IgD-negative memory B cell (primary cell): ENCODE measurements at regions not wholly inside any gene's neighbourhood (a gene's known extent, or its start where the extent isn't known, plus 50 kb on each side); places are given as distances from the start of the nearest gene placed in this dataset.
"Not testable (repeated sequence)": the region's sequence is repeated elsewhere in the genome, so short reads cannot be mapped to it uniquely, and the experiment has no call there.

Experiments used
- H3K27ac Mint-ChIP-seq, 3 donors: one replicate each; pipeline ENCODE4 v1.8.0; 2020 to 2022; ENCODE audit warnings: mild to moderate bottlenecking in 3 of 3, mixed read lengths in 3 of 3, moderate library complexity in 1 of 3
- H3K27me3 Mint-ChIP-seq: one replicate; pipeline ENCODE4 v1.8.0; 2021; ENCODE audit warnings: mixed read lengths
- H3K36me3 Mint-ChIP-seq: one replicate; pipeline ENCODE4 v1.8.0; 2020; ENCODE audit warnings: mild to moderate bottlenecking, mixed read lengths
- H3K4me1 Mint-ChIP-seq, 3 donors: one replicate each; pipeline ENCODE4 v1.8.0; 2020 to 2022; ENCODE audit warnings: mixed read lengths in 3 of 3, mild to moderate bottlenecking in 1 of 3
- H3K4me3 Mint-ChIP-seq, 4 donors: one replicate each; pipeline ENCODE4 v1.8.0; 2020 to 2022; ENCODE audit warnings: mild to moderate bottlenecking in 4 of 4, mixed read lengths in 4 of 4, moderate library complexity in 3 of 4
- H3K9me3 Mint-ChIP-seq, 3 donors: one replicate each; pipeline ENCODE4 v1.8.0; 2020 to 2021; ENCODE audit warnings: mixed read lengths in 3 of 3, mild to moderate bottlenecking in 1 of 3

DNA sequence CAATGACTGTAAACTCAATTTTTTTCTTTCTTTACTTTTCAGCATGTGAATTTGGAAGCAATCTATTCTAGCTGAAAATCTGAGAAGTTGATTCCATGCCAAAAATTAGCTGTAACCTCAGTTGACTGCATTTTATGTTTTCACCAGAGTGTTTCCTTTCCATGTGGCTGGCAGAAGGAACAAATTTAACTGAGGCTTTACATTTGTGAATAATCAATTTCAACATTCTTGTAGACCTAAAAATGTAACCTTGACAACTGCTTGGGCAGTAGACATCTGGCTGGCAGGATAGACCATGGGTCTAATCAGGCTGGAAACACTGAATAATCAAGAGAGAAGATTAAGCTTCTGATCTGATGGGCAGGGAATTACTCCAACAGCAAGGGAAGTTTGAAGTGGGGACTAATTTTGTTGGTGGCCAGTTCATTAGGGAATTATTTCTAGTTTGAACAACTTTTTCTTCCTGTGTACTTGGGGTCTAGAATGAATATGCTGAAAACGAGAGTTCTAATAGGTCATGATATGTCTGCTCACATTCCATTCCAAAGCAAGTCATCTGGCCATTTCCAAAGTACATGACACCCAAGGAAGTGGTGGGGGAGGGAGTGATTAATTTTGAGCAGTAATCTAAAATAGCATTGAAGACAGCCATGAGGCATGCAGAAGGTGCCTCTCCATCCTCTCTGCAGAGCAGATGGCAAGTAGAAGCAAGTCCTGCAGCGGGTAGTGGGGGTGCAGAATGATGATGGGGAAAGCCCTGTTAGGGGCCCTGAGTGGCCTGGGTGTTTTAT, 68.2 kb downstream of the ATP23 start:
- no peak overlapping the region for H3K4me3 Mint-ChIP-seq
- H3K4me1 Mint-ChIP-seq, result peaks cover 0 to 3% (median 0%) of the 10 kb centered on the region in 3 donors
- H3K27ac Mint-ChIP-seq, result no peak overlapping the region
- H3K36me3 Mint-ChIP-seq, result peaks cover 4% of the 10 kb centered on the region
- H3K9me3 Mint-ChIP-seq, result peaks cover 3 to 7% (median 4%) of the 10 kb centered on the region in 3 donors
- peaks cover 5% of the 10 kb centered on the region for H3K27me3 Mint-ChIP-seq

DNA sequence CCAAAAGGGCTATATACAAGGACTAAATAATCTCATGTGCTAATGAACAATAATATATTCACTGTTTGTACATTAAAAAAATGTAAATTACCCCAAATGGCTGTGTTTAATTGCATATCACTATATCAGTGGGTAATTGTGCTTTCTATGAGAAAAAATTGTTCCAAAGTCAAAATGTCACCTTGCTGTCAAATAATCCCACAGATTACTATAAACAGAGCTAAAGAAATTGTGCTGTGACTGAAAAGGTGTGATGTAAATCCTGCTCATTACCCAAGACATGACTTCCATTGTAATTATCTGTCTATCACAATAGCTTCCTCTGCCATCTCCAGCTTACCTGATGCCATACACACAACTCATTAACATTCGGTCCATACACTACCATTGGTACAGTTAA, 70.3 kb downstream of the ATP23 start:
- no peak overlapping the region for H3K27ac Mint-ChIP-seq
- H3K9me3 Mint-ChIP-seq, result peaks cover 4 to 7% (median 5%) of the 10 kb centered on the region in 3 donors
- H3K27me3 Mint-ChIP-seq, result peaks cover 5% of the 10 kb centered on the region
- peaks cover 0 to 3% (median 0%) of the 10 kb centered on the region in 3 donors for H3K4me1 Mint-ChIP-seq
- no peaks in the 10 kb centered on the region for H3K36me3 Mint-ChIP-seq
- no peak overlapping the region for H3K4me3 Mint-ChIP-seq

GRCh38 chr12:58022379-58023020, 81.1 kb downstream of the ATP23 start:
- H3K4me3 Mint-ChIP-seq, H3K27me3 Mint-ChIP-seq, H3K27ac Mint-ChIP-seq, H3K36me3 Mint-ChIP-seq, H3K4me1 Mint-ChIP-seq: not testable (repeated sequence)
- H3K9me3 Mint-ChIP-seq, result peaks cover 8 to 23% (median 18%) of the 10 kb centered on the region in 3 donors

GRCh38 chr12:58025431-58025830, 84.1 kb downstream of the ATP23 start:
- Mint-ChIP-seq H3K27ac (no peak overlapping the region), H3K9me3 (peaks cover 3 to 13% (median 8%) of the 10 kb centered on the region in 3 donors), H3K4me3 (no peak overlapping the region), H3K4me1 (no peaks in the 10 kb centered on the region), H3K27me3 (peaks cover 4% of the 10 kb centered on the region), H3K36me3 (no peaks in the 10 kb centered on the region)

GRCh38 chr12:58026426-58026825, 85.1 kb downstream of the ATP23 start:
- Mint-ChIP-seq H3K27ac (no peak overlapping the region), H3K4me1 (no peaks in the 10 kb centered on the region), H3K9me3 (peaks cover 3 to 15% (median 10%) of the 10 kb centered on the region in 3 donors), H3K36me3 (no peaks in the 10 kb centered on the region), H3K4me3 (no peak overlapping the region), H3K27me3 (peaks cover 2% of the 10 kb centered on the region)

DNA sequence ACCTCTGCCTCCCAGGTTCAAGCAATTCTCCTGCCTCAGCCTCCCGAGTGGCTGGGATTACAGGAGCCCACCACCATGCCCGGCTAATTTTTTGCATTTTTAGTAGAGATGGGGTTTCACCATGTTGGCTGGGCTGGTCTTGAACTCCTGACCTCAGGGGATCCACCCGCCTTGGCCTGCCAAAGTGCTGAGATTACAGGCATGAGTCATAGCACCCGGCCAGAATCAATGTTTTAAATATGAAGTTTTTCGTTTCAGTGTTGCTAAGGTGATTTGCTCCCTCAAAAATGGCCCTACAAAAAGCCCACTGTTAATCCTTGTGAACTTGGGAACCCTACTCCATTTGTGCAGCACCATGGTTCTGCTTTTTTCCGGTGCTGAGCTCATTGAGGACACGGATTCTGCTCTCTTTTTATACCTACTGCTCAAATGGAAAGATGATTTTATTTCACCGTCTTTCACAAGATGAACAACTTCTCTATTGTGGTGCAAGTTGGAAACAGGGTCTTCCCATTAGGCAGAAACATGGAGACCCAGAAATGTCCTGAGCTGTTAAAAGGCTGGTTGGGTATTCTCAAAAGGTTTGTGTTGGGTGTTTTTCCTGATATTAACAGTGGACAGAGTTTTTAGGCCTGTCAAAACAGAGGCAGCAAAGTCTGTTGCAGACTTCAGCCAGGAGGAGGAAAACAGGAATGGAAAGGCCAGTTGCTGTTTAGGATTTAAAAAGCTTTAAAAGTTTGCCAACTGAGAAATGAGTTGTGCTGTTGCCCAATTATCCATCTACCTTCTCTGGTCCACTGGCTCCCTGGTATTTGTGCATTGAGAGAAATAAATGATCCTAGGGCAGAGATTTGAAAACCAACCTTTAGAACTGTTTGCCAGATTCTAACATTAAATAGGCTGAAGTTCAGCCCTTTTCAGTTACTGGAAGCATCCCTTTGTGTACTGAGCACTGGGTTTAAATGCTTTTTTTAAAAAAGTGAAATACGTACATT, 85.8 kb downstream of the ATP23 start:
- H3K27ac Mint-ChIP-seq, result no peak overlapping the region
- H3K27me3 Mint-ChIP-seq, result peaks cover 2% of the 10 kb centered on the region
- H3K4me3 Mint-ChIP-seq, result no peak overlapping the region

GRCh38 chr12:58028294-58028693, 86.9 kb downstream of the ATP23 start:
- peaks cover 5 to 31% (median 10%) of the 10 kb centered on the region in 3 donors for H3K9me3 Mint-ChIP-seq
- no peak overlapping the region for H3K27ac Mint-ChIP-seq
- no peaks in the 10 kb centered on the region for H3K36me3 Mint-ChIP-seq
- peaks cover 2% of the 10 kb centered on the region for H3K27me3 Mint-ChIP-seq
- no peak overlapping the region for H3K4me3 Mint-ChIP-seq
- H3K4me1 Mint-ChIP-seq, result no peaks in the 10 kb centered on the region

More for the DNA sequence above, 85.8 kb downstream of the ATP23 start:
- H3K4me1 Mint-ChIP-seq, result no peaks in the 10 kb centered on the region
- no peaks in the 10 kb centered on the region for H3K36me3 Mint-ChIP-seq
- H3K9me3 Mint-ChIP-seq, result peaks cover 3 to 22% (median 10%) of the 10 kb centered on the region in 3 donors

- no peaks in the 10 kb centered on the region for H3K4me1 Mint-ChIP-seq
- no peak overlapping the region for H3K4me3 Mint-ChIP-seq
- no peak overlapping the region for H3K27ac Mint-ChIP-seq
- no peaks in the 10 kb centered on the region for H3K36me3 Mint-ChIP-seq
- H3K9me3 Mint-ChIP-seq, result peaks cover 5 to 33% (median 10%) of the 10 kb centered on the region in 3 donors
- H3K27me3 Mint-ChIP-seq, result peaks cover 2% of the 10 kb centered on the region
Measured at GRCh38 chr12:58029260-58029659, 87.9 kb downstream of the ATP23 start.

- no peak overlapping the region for H3K4me3 Mint-ChIP-seq
- H3K27me3 Mint-ChIP-seq, result peaks cover 2% of the 10 kb centered on the region
- peaks cover 2 to 47% (median 6%) of the 10 kb centered on the region in 3 donors for H3K9me3 Mint-ChIP-seq
- no peak overlapping the region for H3K27ac Mint-ChIP-seq
- no peaks in the 10 kb centered on the region for H3K4me1 Mint-ChIP-seq
- no peaks in the 10 kb centered on the region for H3K36me3 Mint-ChIP-seq
Measured at GRCh38 chr12:58030566-58031279, 89.4 kb downstream of the ATP23 start.

DNA sequence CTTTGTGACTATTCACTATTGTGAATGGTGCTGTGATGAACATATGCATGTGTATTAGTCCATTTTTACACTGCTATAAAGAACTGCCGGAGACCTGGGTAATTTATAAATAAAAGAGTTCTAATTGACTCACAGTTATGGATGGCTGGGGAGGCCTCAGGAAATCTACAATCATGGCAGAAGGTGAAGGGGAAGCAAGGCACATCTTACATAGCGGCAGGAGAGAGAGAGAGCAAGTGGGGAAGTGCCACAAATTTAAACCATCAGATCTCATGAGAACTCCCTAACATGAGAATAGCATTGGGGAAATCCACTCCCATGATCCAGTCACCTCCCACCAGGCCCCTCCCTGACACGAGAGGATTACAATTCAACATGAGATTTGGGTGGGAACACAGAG, 90.8 kb downstream of the ATP23 start:
- no peaks in the 10 kb centered on the region for H3K4me1 Mint-ChIP-seq
- no peaks in the 10 kb centered on the region for H3K36me3 Mint-ChIP-seq
- H3K27me3 Mint-ChIP-seq, result peaks cover 2% of the 10 kb centered on the region
- H3K9me3 Mint-ChIP-seq, result peaks cover 4 to 51% (median 11%) of the 10 kb centered on the region in 3 donors
- H3K4me3 Mint-ChIP-seq, result no peak overlapping the region
- no peak overlapping the region for H3K27ac Mint-ChIP-seq

DNA sequence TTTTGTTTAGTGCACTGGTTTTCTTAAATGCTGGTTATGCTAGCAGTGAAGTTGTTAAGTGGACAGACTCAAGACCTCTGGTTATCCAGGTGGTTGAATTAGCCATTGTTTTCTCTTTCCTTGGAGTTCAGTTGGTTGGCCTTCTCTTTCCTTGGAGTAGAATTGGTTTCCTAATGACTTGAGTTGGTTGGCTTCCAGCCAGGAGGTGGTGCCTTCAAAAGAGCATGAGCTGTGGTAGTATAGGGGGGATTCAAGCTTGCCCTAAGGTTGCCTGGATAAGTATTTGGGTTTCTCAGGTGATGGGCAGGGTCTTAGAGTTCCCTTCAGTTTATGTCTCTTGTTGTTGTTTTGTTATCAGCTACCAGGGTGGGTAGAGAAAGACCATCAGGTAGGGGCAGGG, 92.5 kb downstream of the ATP23 start:
- Mint-ChIP-seq H3K4me3 (no peak overlapping the region), H3K27ac (no peak overlapping the region), H3K27me3 (peaks cover 2% of the 10 kb centered on the region), H3K36me3 (peaks cover 4% of the 10 kb centered on the region), H3K4me1 (no peaks in the 10 kb centered on the region), H3K9me3 (peaks cover 4 to 64% (median 14%) of the 10 kb centered on the region in 3 donors)

DNA sequence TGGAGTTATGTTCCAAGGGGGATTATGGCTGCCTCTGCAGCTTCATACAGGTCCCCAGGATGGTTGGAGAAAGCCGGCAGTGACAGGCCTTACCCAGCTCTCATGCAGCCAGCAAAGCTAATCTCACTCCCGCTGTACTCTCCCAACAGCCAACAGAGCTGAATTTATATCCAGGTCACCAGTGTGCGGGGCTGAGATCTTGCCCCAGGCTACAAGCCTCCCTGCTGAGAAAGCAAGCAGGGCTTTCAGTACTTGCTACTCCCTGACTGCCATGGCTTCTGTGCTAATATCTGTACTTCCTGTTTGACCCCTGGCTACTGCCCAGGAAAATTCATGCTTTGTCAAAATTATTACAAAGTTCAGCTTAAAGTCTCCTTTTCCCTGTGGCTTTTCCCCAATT, 92.9 kb downstream of the ATP23 start:
- peaks cover 4% of the 10 kb centered on the region for H3K36me3 Mint-ChIP-seq
- H3K4me1 Mint-ChIP-seq, result no peaks in the 10 kb centered on the region
- H3K4me3 Mint-ChIP-seq, result no peak overlapping the region
- peaks cover 4 to 69% (median 14%) of the 10 kb centered on the region in 3 donors for H3K9me3 Mint-ChIP-seq
- H3K27me3 Mint-ChIP-seq, result peaks cover 2% of the 10 kb centered on the region
- H3K27ac Mint-ChIP-seq, result no peak overlapping the region

DNA sequence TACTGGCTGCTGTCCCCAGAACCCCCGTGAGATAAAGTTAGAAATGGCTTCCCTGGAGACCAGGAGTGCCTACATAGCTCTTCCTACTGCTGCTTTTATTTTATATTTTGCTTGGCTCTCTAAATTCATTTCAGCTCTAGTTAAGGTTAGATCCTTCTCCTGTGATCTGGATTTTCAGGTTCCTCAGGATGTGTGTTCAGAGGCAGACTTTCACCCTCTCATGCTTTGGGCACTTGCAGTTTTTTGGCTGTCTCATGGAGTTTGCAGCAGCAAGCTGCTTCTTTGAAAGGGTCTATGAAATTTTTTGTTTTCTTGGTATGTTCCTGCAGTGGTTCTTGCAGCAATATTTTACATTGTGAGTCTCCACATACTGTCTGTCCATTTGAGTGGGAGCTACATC, 93.3 kb downstream of the ATP23 start:
- Mint-ChIP-seq H3K4me1 (no peaks in the 10 kb centered on the region), H3K27me3 (peaks cover 2% of the 10 kb centered on the region), H3K27ac (no peak overlapping the region), H3K9me3 (peaks cover 4 to 70% (median 15%) of the 10 kb centered on the region in 3 donors), H3K4me3 (no peak overlapping the region), H3K36me3 (peaks cover 4% of the 10 kb centered on the region)

DNA sequence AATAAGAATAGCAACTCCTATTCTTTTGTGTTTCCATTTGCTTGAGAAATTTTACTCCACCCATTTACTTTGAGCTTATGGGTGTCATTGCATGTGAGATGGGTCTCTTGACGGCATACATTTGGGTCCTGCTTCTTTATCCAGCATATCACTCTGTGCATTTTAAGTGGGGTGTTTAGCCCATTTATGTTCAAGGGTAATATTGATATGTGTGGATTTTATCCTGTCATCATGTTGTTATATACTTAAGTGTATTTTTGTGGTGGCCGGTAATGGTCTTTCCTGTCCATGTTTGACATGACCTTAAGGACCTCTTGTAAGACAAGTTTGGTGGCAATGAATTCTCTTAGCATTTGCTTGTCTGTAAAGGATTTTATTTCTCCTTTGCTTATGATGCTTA, 100.1 kb downstream of the ATP23 start:
- no peaks in the 10 kb centered on the region for H3K4me1 Mint-ChIP-seq
- H3K27me3 Mint-ChIP-seq, result peaks cover 5% of the 10 kb centered on the region
- peaks cover 4% of the 10 kb centered on the region for H3K36me3 Mint-ChIP-seq

More for the DNA sequence above, 100.1 kb downstream of the ATP23 start:
- peaks cover under 1 to 35% (median 26%) of the 10 kb centered on the region in 3 donors for H3K9me3 Mint-ChIP-seq
- H3K27ac Mint-ChIP-seq, result no peak overlapping the region
- no peak overlapping the region for H3K4me3 Mint-ChIP-seq
